ENCODE measurements at regions not wholly inside any gene's neighbourhood (a gene's known extent, or its start where the extent isn't known, plus 50 kb on each side); places are given as distances from the start of the nearest gene placed in this dataset.

GRCh38 chr13:47841151-47841550 is 159.9 kb downstream of the SUCLA2 start:
- H3K27ac ChIP-seq: no peak overlapping the region
- no peak for TF ChIP-seq ZFX (IDR thresholded peaks at IDR 0.05)
- TF ChIP-seq, protein P1, sequence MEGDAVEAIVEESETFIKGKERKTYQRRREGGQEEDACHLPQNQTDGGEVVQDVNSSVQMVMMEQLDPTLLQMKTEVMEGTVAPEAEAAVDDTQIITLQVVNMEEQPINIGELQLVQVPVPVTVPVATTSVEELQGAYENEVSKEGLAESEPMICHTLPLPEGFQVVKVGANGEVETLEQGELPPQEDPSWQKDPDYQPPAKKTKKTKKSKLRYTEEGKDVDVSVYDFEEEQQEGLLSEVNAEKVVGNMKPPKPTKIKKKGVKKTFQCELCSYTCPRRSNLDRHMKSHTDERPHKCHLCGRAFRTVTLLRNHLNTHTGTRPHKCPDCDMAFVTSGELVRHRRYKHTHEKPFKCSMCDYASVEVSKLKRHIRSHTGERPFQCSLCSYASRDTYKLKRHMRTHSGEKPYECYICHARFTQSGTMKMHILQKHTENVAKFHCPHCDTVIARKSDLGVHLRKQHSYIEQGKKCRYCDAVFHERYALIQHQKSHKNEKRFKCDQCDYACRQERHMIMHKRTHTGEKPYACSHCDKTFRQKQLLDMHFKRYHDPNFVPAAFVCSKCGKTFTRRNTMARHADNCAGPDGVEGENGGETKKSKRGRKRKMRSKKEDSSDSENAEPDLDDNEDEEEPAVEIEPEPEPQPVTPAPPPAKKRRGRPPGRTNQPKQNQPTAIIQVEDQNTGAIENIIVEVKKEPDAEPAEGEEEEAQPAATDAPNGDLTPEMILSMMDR (conservative IDR thresholded peaks at IDR 0.05): no peak

DNA sequence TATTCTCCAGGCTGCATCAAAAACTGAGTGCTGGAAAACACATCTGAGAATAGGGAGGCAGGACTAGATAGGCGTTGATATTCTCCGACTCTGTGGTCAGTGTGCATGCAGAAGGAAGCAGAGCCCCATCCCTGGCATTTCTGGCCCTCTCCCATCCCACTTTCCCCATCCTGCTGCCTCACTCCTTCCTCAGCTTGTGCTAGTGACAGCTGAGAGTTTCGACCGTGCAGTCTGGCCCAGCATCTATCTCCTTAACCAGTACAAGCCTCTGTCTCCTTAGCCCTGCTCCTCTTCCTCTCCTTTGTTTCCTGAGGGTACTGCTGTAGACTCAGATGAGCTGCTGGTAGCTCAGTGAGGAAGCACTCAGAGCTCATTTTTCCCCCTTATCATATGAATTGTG is 163.2 kb downstream of the SUCLA2 start:
- no peak overlapping the region for H3K27ac ChIP-seq
- TF ChIP-seq ZFX (IDR thresholded peaks at IDR 0.05): no peak
- TF ChIP-seq, protein P1 (conservative IDR thresholded peaks at IDR 0.05): no peak

DNA sequence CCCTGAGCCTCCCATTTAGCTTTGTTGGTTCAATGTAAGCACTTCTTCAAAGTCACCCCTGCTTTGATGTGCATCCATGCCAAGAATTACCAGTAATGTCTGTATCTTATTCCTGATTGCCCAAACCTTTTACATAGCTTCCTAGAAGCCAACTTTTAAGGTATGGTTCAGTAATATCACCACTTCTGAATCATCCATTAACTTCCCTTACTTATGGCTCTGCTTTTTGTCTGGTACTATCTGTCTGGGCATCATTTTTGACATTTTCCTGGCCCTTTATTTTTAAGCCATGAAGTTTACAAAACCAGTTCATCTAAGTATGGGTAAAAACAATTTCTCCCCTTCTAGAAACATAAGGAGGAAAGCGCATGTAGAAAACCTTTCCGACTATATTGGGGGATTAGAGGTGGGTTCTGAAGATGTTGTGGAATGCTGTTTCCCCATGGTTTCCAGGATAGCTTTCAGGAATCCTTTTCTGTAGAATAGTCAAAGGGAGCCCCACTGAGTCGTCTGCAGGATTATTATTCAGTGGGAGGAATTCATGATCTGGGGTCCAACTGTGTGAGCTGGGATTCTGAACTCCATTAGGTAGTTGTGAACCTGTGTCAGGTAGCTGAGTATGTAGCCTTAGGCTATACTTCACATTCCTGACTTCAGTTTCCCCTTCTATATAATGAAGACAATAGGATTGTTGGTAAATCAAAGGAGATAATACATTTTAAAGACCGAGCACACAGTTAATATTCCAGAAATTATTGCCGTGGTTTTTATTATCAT is 163.8 kb downstream of the SUCLA2 start:
- H3K27ac ChIP-seq: no peak overlapping the region
- TF ChIP-seq, protein P1 (conservative IDR thresholded peaks at IDR 0.05): no peak
- no peak for TF ChIP-seq ZFX (IDR thresholded peaks at IDR 0.05)

- H3K27ac ChIP-seq: no peak overlapping the region
- TF ChIP-seq ZFX (IDR thresholded peaks at IDR 0.05): no peak
- TF ChIP-seq, protein P1 (conservative IDR thresholded peaks at IDR 0.05): no peak
These were observed 165.4 kb downstream of the SUCLA2 start for GRCh38 chr13:47835470-47836228.

DNA sequence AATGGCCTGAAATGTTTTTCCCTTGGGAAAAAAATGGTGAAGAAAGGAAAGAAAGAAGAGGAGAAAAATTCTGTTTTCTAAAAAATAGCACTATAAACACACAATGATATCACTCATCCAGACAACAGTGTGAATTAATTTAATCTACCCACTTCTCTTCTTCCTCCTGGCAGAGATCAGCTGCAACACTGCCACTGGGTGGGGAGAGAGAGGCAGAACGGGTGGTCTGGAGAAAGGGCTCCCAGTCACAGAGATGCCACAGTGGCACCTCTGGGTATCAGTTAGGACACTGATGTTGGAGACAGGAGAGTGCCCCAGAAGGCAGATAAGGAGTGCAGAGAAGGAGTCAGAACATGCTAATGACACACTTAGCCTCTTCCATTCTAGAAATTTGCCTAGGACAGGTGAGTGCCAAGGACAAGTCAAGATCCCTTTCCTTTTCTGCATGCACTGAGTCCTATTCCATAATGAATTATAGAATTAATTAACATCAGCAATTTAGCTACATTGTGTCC is 168.6 kb downstream of the SUCLA2 start:
- H3K27ac ChIP-seq: no peak overlapping the region
- TF ChIP-seq, protein P1 (conservative IDR thresholded peaks at IDR 0.05): no peak
- TF ChIP-seq ZFX (IDR thresholded peaks at IDR 0.05): no peak

- no peak overlapping the region for H3K27ac ChIP-seq
- TF ChIP-seq ZFX (IDR thresholded peaks at IDR 0.05): no peak
- TF ChIP-seq, protein P1 (conservative IDR thresholded peaks at IDR 0.05): no peak
These were observed 169.8 kb downstream of the SUCLA2 start for GRCh38 chr13:47831265-47831664.

GRCh38 chr13:47829690-47830089 is 171.4 kb downstream of the SUCLA2 start:
- TF ChIP-seq, protein P1 (conservative IDR thresholded peaks at IDR 0.05): no peak
- no peak for TF ChIP-seq ZFX (IDR thresholded peaks at IDR 0.05)
- H3K27ac ChIP-seq: no peak overlapping the region

All from C4-2B (cell line).